IMR-90 (cell line): ENCODE measurements at regions not wholly inside any gene's neighbourhood (a gene's known extent, or its start where the extent isn't known, plus 50 kb on each side); places are given as distances from the start of the nearest gene placed in this dataset.

Source experiments
- ATAC-seq: fragments of 200-7000 bp; cut with Tn5 transposase; 2 replicates; pipeline ENCODE4 v1.9.1; 2020; ENCODE audit warnings: low read depth, mild to moderate bottlenecking, moderate library complexity
- BruUV-seq: library from RNA; stranded (reverse); fragments of 400-500 nt; replicated peaks from 2 replicates; lab custom pipeline; 2021; lab: Mats Ljungman, UMichigan
- CTCF ChIA-PET: fragments of 300-600 bp; formaldehyde crosslinking; extraction: SDS; loops from one replicate; lab custom pipeline; 2021; ENCODE audit warnings: antibody characterized with exemption; lab: Yijun Ruan, JAX
- POLR2A ChIA-PET: fragments of 300-600 bp; sonication (Branson Sonifier 250); formaldehyde crosslinking; loops from one replicate; lab custom pipeline; 2022; ENCODE audit warnings: antibody characterized with exemption; ENCODE audit not compliant: unreplicated experiment; lab: Charles Lee
- DNase-seq: peaks from one replicate; pipeline ENCODE4 v3.0.0; 2013
- H2AFZ ChIP-seq: replicated peaks from 2 replicates; pipeline ENCODE3; 2013; ENCODE audit warnings: low read length, mild to moderate bottlenecking; ENCODE audit not compliant: poor library complexity
- H2AK5ac ChIP-seq: 2 replicates; pipeline ENCODE4 v1.6.1; 2013; ENCODE audit warnings: low read depth, low read length, inconsistent platforms
- H2AK9ac ChIP-seq: replicated peaks from 2 replicates; pipeline ENCODE3; 2013; ENCODE audit warnings: mild to moderate bottlenecking, low read depth, low read length, moderate library complexity; ENCODE audit not compliant: poor library complexity
- H2BK120ac ChIP-seq: 2 replicates; pipeline ENCODE4 v1.6.1; 2013; ENCODE audit warnings: low read depth, low read length, inconsistent platforms
- H2BK15ac ChIP-seq: 3 replicates; pipeline ENCODE4 v1.6.1; 2013; ENCODE audit warnings: low read depth, low read length, inconsistent platforms
- H2BK20ac ChIP-seq: 2 replicates; pipeline ENCODE4 v1.6.1; 2013; ENCODE audit warnings: low read depth, mild to moderate bottlenecking, inconsistent platforms, low read length, moderate library complexity
- H2BK5ac ChIP-seq: 2 replicates; pipeline ENCODE4 v1.6.1; 2013; ENCODE audit warnings: mild to moderate bottlenecking, low read depth, low read length, inconsistent platforms; ENCODE audit not compliant: poor library complexity, severe bottlenecking
- H3K14ac ChIP-seq: replicated peaks from 2 replicates; pipeline ENCODE4 v1.6.1; 2013; ENCODE audit warnings: low read depth, low read length, inconsistent platforms
- H3K18ac ChIP-seq: 2 replicates; pipeline ENCODE4 v1.6.1; 2013; ENCODE audit warnings: low read depth, low read length, control low read depth
- H3K23ac ChIP-seq: 2 replicates; pipeline ENCODE4 v1.6.1; 2013; ENCODE audit warnings: low read depth, low read length, inconsistent platforms
- H3K27ac ChIP-seq: 2 replicates; pipeline ENCODE4 v1.5.1; 2013; ENCODE audit warnings: mild to moderate bottlenecking, control low read depth, low read length; ENCODE audit not compliant: insufficient read depth
- H3K27me3 ChIP-seq: 2 replicates; pipeline ENCODE4 v1.6.1; 2013; ENCODE audit warnings: low read length; ENCODE audit not compliant: control insufficient read depth, insufficient read depth
- H3K36me3 ChIP-seq: 2 replicates; pipeline ENCODE4 v1.6.1; 2013; ENCODE audit warnings: low read length, mixed read lengths; ENCODE audit not compliant: control insufficient read depth, insufficient read depth
- H3K4ac ChIP-seq: 2 replicates; pipeline ENCODE4 v1.6.1; 2013; ENCODE audit warnings: low read depth, low read length, inconsistent platforms
- H3K4me1 ChIP-seq: 2 replicates; pipeline ENCODE4 v1.6.1; 2013; ENCODE audit warnings: low read length, mixed read lengths; ENCODE audit not compliant: control insufficient read depth, insufficient read depth
- H3K4me2 ChIP-seq: 2 replicates; pipeline ENCODE4 v1.6.1; 2013; ENCODE audit warnings: low read depth, mild to moderate bottlenecking, control low read depth, low read length, moderate library complexity
- H3K4me3 ChIP-seq: 2 replicates; pipeline ENCODE4 v1.5.1; 2013; ENCODE audit warnings: low read depth, mild to moderate bottlenecking, control low read depth, low read length, moderate library complexity; ENCODE audit not compliant: insufficient read depth
- H3K56ac ChIP-seq: 2 replicates; pipeline ENCODE4 v1.6.1; 2013; ENCODE audit warnings: low read length, inconsistent platforms; ENCODE audit not compliant: insufficient read depth; ENCODE audit errors: extremely low read depth
- H3K79me1 ChIP-seq, 2 experiments: 2 replicates each; pipeline ENCODE4 v1.6.1; 2013; ENCODE audit warnings: low read length in 2 of 2, inconsistent platforms in 1 of 2, low read depth in 1 of 2
- H3K9ac ChIP-seq: 2 replicates; pipeline ENCODE4 v1.6.1; 2013; ENCODE audit warnings: low read depth, low read length, control low read depth
- H3K9me1 ChIP-seq: 2 replicates; pipeline ENCODE4 v1.6.1; 2013; ENCODE audit warnings: low read length, inconsistent platforms; ENCODE audit not compliant: insufficient read depth
- H3K9me3 ChIP-seq: 2 replicates; pipeline ENCODE4 v1.6.1; 2013; ENCODE audit warnings: low read length; ENCODE audit not compliant: control insufficient read depth, insufficient read depth
- H4K20me1 ChIP-seq: 2 replicates; pipeline ENCODE4 v1.6.1; 2013; ENCODE audit warnings: low read length, inconsistent platforms; ENCODE audit not compliant: insufficient read depth
- H4K5ac ChIP-seq: 2 replicates; pipeline ENCODE4 v1.6.1; 2013; ENCODE audit warnings: mild to moderate bottlenecking, low read depth, low read length, control low read depth
- H4K8ac ChIP-seq, 2 experiments: 2 replicates each; pipeline ENCODE4 v1.6.1; 2013; ENCODE audit warnings: low read depth in 2 of 2, low read length in 2 of 2, control low read depth in 1 of 2, inconsistent platforms in 1 of 2
- H4K91ac ChIP-seq: 2 replicates; pipeline ENCODE4 v1.6.1; 2013; ENCODE audit warnings: low read depth, low read length, inconsistent platforms; ENCODE audit not compliant: insufficient read depth
- BHLHE40 ChIP-seq: fragments of 150-350 bp; IDR thresholded peaks from 2 replicates; pipeline ENCODE4 v1.6.1; 2016; ENCODE audit warnings: mild to moderate bottlenecking, low read depth, low read length
- CEBPB ChIP-seq: IDR thresholded peaks from 2 replicates; pipeline ENCODE4 v1.6.1; 2012; ENCODE audit warnings: low read depth, low read length, improper control_type of control experiment
- CHD1 ChIP-seq: IDR thresholded peaks from 2 replicates; pipeline ENCODE4 v1.6.1; 2012; ENCODE audit warnings: low read depth, low read length, improper control_type of control experiment
- CTCF ChIP-seq: conservative IDR thresholded peaks from 2 replicates; pipeline ENCODE4 v1.5.1; 2012; ENCODE audit warnings: mild to moderate bottlenecking, low read depth, low read length, improper control_type of control experiment
- ELK1 ChIP-seq: fragments of 150-350 bp; IDR thresholded peaks from 2 replicates; pipeline ENCODE4 v1.6.1; 2016; ENCODE audit warnings: low read depth, mild to moderate bottlenecking, low read length, moderate library complexity, borderline replicate concordance
- FOS ChIP-seq: fragments of 150-350 bp; IDR thresholded peaks from 2 replicates; pipeline ENCODE4 v1.6.1; 2016; ENCODE audit warnings: low read depth, low read length
- MAFK ChIP-seq: IDR thresholded peaks from 2 replicates; pipeline ENCODE4 v1.6.1; 2012; ENCODE audit warnings: low read depth, low read length, improper control_type of control experiment
- MAZ ChIP-seq: IDR thresholded peaks from 2 replicates; pipeline ENCODE4 v1.6.1; 2012; ENCODE audit warnings: low read depth, mild to moderate bottlenecking, low read length, improper control_type of control experiment, moderate library complexity, borderline replicate concordance
- MXI1 ChIP-seq: IDR thresholded peaks from 2 replicates; pipeline ENCODE4 v1.6.1; 2012; ENCODE audit warnings: low read depth, mild to moderate bottlenecking, low read length, moderate library complexity, borderline replicate concordance
- NFE2L2 ChIP-seq: fragments of 150-350 bp; IDR thresholded peaks from 2 replicates; pipeline ENCODE4 v1.6.1; 2016; ENCODE audit warnings: low read depth, mild to moderate bottlenecking, low read length
- POLR2A ChIP-seq: IDR thresholded peaks from 2 replicates; pipeline ENCODE4 v1.6.1; 2012; ENCODE audit warnings: mild to moderate bottlenecking, low read depth, low read length
- RAD21 ChIP-seq: IDR thresholded peaks from 2 replicates; pipeline ENCODE4 v1.6.1; 2012; ENCODE audit warnings: low read length, improper control_type of control experiment
- RCOR1 ChIP-seq: IDR thresholded peaks from 2 replicates; pipeline ENCODE4 v1.6.1; 2012; ENCODE audit warnings: mild to moderate bottlenecking, low read length, improper control_type of control experiment; ENCODE audit not compliant: insufficient replicate concordance
- RFX5 ChIP-seq: IDR thresholded peaks from 2 replicates; pipeline ENCODE4 v1.8.0; 2012; ENCODE audit warnings: low read depth, mild to moderate bottlenecking, low read length, moderate library complexity
- SMC3 ChIP-seq: fragments of 150-350 bp; IDR thresholded peaks from 2 replicates; pipeline ENCODE4 v1.6.1; 2016; ENCODE audit warnings: low read depth, mild to moderate bottlenecking, antibody characterized with exemption, low read length, moderate library complexity
- USF2 ChIP-seq: fragments of 150-350 bp; IDR thresholded peaks from 2 replicates; pipeline ENCODE4 v1.6.1; 2017; ENCODE audit warnings: mild to moderate bottlenecking, antibody characterized with exemption, low read length, low read depth
- dilution Hi-C: fragments of 300-500 bp; cut with HindIII; formaldehyde crosslinking; loops from one replicate; pipeline ENCODE4 v1.14.3; 2018; ENCODE audit warnings: low sequenced_read_pairs; ENCODE audit not compliant: unreplicated experiment
- in situ Hi-C: fragments of 300-500 bp; cut with MboI; formaldehyde crosslinking; loops from 3 replicates; pipeline ENCODE4 v1.14.3; 2019; ENCODE audit warnings: low sequenced_read_pairs, inconsistent platforms, mixed read lengths
- intact Hi-C: fragments of 100-400 bp; cut with micrococcal nuclease; formaldehyde crosslinking; loops from 2 replicates; pipeline ENCODE4 v1.10.0; 2022

GRCh38 chr5:17089001-17089400 is 128.4 kb upstream of the BASP1 start:
- Histone ChIP-seq H4K20me1 (no peaks in the 10 kb centered on the region), H3K27me3 (no peaks in the 10 kb centered on the region), H2AK5ac (no peak overlapping the region), H2AK9ac (no peak overlapping the region), H3K36me3 (no peaks in the 10 kb centered on the region), H2BK15ac (no peak overlapping the region), H3K9me1 (peaks cover 11% of the 10 kb centered on the region), H3K4me3 (no peak overlapping the region), H3K14ac (no peak overlapping the region; the same call in 1 of the 2 replicates), H3K18ac (no peak overlapping the region), H4K8ac (no peak overlapping the region), H3K27ac (no peak overlapping the region), H3K56ac (no peak overlapping the region), H3K4ac (no peak overlapping the region), H2AFZ (no peak overlapping the region), H3K23ac (no peak overlapping the region), H3K9me3 (no peaks in the 10 kb centered on the region), H2BK120ac (no peak overlapping the region), H3K79me1 (no peaks in the 10 kb centered on the region), H2BK20ac (no peak overlapping the region), H3K4me2 (no peak overlapping the region), H3K9ac (no peak overlapping the region), H4K5ac (no peak overlapping the region), H2BK5ac (no peak overlapping the region), H3K4me1 (no peaks in the 10 kb centered on the region), H4K91ac (no peak overlapping the region)
- TF ChIP-seq MXI1 (no peak), MAZ (no peak), SMC3 (no peak), RFX5 (no peak), FOS (no peak), ELK1 (no peak), CEBPB (no peak), USF2 (no peak), MAFK (no peak), NFE2L2 (no peak), RCOR1 (no peak), CTCF (no peak), POLR2A (no peak), BHLHE40 (no peak), RAD21 (no peak), CHD1 (no peak)
- POLR2A ChIA-PET = no interaction called here
- dilution Hi-C loops (no loop called here), intact Hi-C loops (no loop called here), in situ Hi-C loops (no loop called here)
- BruUV-seq = no TSS peak
- ATAC-seq (no peak), DNase-seq (no peak)
- CTCF ChIA-PET = no interaction called here
